Neural cell (in vitro differentiated cells): ENCODE measurements at regions not wholly inside any gene's neighbourhood (a gene's known extent, or its start where the extent isn't known, plus 50 kb on each side); places are given as distances from the start of the nearest gene placed in this dataset.

Experiments
- H2AFZ ChIP-seq: fragments of 200-600, 300-800 bp; sonication (generic), shearing (Covaris generic); 2 replicates; pipeline ENCODE4 v1.6.0; 2014; ENCODE audit warnings: low read depth, mild to moderate bottlenecking, antibody characterized with exemption, low read length, moderate library complexity
- H3F3A ChIP-seq: fragments of 200-600 bp; shearing (Covaris generic); 2 replicates; pipeline ENCODE4 v1.6.1; 2016; ENCODE audit warnings: mild to moderate bottlenecking, moderate library complexity, mixed read lengths, antibody characterized with exemption, low read length; ENCODE audit not compliant: insufficient read depth, poor library complexity, severe bottlenecking
- H3K27ac ChIP-seq: fragments of 200-600, 300-800 bp; sonication (generic), shearing (Covaris generic); 2 replicates; pipeline ENCODE4 v1.5.1; 2014; ENCODE audit warnings: mild to moderate bottlenecking, low read length, moderate library complexity
- H3K27me3 ChIP-seq: fragments of 300-800, 200-600 bp; sonication (generic), shearing (Covaris generic); 2 replicates; pipeline ENCODE4 v1.6.0; 2014; ENCODE audit warnings: mild to moderate bottlenecking, low read depth, low read length, moderate library complexity; ENCODE audit not compliant: insufficient read depth
- H3K36me3 ChIP-seq: fragments of 300-800, 200-600 bp; sonication (generic), shearing (Covaris generic); 2 replicates; pipeline ENCODE4 v1.5.1; 2014; ENCODE audit warnings: mild to moderate bottlenecking, antibody characterized with exemption, low read length, moderate library complexity; ENCODE audit not compliant: insufficient read depth
- H3K4me2 ChIP-seq: fragments of 300-800, 200-600 bp; sonication (generic), shearing (Covaris generic); 2 replicates; pipeline ENCODE4 v1.6.0; 2014; ENCODE audit warnings: mild to moderate bottlenecking, low read length
- H3K4me3 ChIP-seq: fragments of 300-800, 200-600 bp; sonication (generic), shearing (Covaris generic); 2 replicates; pipeline ENCODE4 v1.5.1; 2014; ENCODE audit warnings: mild to moderate bottlenecking, low read length, moderate library complexity
- H3K79me2 ChIP-seq: fragments of 200-600 bp; shearing (Covaris generic); replicated peaks from 2 replicates; pipeline ENCODE4 v1.6.0; 2014; ENCODE audit warnings: mild to moderate bottlenecking, low read length, moderate library complexity; ENCODE audit not compliant: insufficient read depth
- H3K9ac ChIP-seq: fragments of 300-800, 200-600 bp; sonication (generic), shearing (Covaris generic); 2 replicates; pipeline ENCODE4 v1.6.1; 2016; ENCODE audit warnings: mild to moderate bottlenecking, low read length, mixed read lengths
- H3K9me2 ChIP-seq: fragments of 200-600 bp; shearing (Covaris generic); 2 replicates; pipeline ENCODE4 v1.6.1; 2016; ENCODE audit warnings: mild to moderate bottlenecking, low read length, mixed read lengths; ENCODE audit not compliant: insufficient read depth
- H3K9me3 ChIP-seq: fragments of 200-600, 300-800 bp; sonication (generic), shearing (Covaris generic); 2 replicates; pipeline ENCODE4 v1.6.1; 2016; ENCODE audit warnings: mild to moderate bottlenecking, mixed run types, low read length, moderate library complexity, mixed read lengths
- H4K20me1 ChIP-seq: fragments of 200-600 bp; shearing (Covaris generic); 2 replicates; pipeline ENCODE4 v1.6.1; 2016; ENCODE audit warnings: mild to moderate bottlenecking, mixed run types; ENCODE audit not compliant: insufficient read depth
- EP300 ChIP-seq: fragments of 450-650 bp; conservative IDR thresholded peaks from 2 replicates; pipeline ENCODE4 v1.6.1; 2014; ENCODE audit warnings: antibody characterized with exemption, mild to moderate bottlenecking, moderate library complexity; ENCODE audit not compliant: poor library complexity, severe bottlenecking
- EZH2 ChIP-seq: fragments of 200-600, 300-800 bp; shearing (Covaris generic), sonication (generic); IDR thresholded peaks from 2 replicates; pipeline ENCODE4 v1.6.1; 2014; ENCODE audit warnings: antibody characterized with exemption, low read length, borderline replicate concordance, mild to moderate bottlenecking; ENCODE audit not compliant: insufficient read depth, poor library complexity, severe bottlenecking
- MXI1 ChIP-seq: fragments of 450-650 bp; conservative IDR thresholded peaks from 2 replicates; pipeline ENCODE4 v1.6.1; 2014; ENCODE audit warnings: antibody characterized with exemption, mild to moderate bottlenecking; ENCODE audit not compliant: poor library complexity, severe bottlenecking
- POLR2AphosphoS5 ChIP-seq: IDR thresholded peaks from 2 replicates; pipeline ENCODE4 v1.6.1; 2012
- RAD21 ChIP-seq: fragments of 450-650 bp; conservative IDR thresholded peaks from 2 replicates; pipeline ENCODE4 v1.6.1; 2014; ENCODE audit warnings: antibody characterized with exemption, mild to moderate bottlenecking, moderate library complexity
- SMC3 ChIP-seq: fragments of 450-650 bp; conservative IDR thresholded peaks from 2 replicates; pipeline ENCODE4 v1.6.1; 2014; ENCODE audit warnings: antibody characterized with exemption, mild to moderate bottlenecking, moderate library complexity; ENCODE audit not compliant: poor library complexity
- TAF1 ChIP-seq: IDR thresholded peaks from 2 replicates; pipeline ENCODE4 v1.6.1; 2012; ENCODE audit warnings: low read depth
- TF ChIP-seq, protein P1 (sequence below): IDR thresholded peaks from 2 replicates; pipeline ENCODE4 v1.6.1; 2012; ENCODE audit warnings: borderline replicate concordance
- TF ChIP-seq, protein P2 (sequence below): fragments of 450-650 bp; IDR thresholded peaks from 2 replicates; pipeline ENCODE4 v1.5.1; 2014; ENCODE audit warnings: antibody characterized with exemption, mild to moderate bottlenecking, moderate library complexity; ENCODE audit not compliant: poor library complexity, severe bottlenecking

- Histone ChIP-seq H3F3A (no peaks in the 10 kb centered on the region), H2AFZ (no peak overlapping the region), H3K36me3 (no peaks in the 10 kb centered on the region), H3K4me3 (no peak overlapping the region), H3K4me2 (no peak overlapping the region), H3K9ac (no peak overlapping the region), H3K9me2 (no peaks in the 10 kb centered on the region), H3K79me2 (no peaks in the 10 kb centered on the region), H3K9me3 (no peaks in the 10 kb centered on the region), H4K20me1 (no peaks in the 10 kb centered on the region), H3K27me3 (no peaks in the 10 kb centered on the region), H3K27ac (no peak overlapping the region)
- TF ChIP-seq EP300 (no peak), TAF1 (no peak), MXI1 (no peak), RAD21 (no peak), EZH2 (no peak), POLR2AphosphoS5 (no peak), SMC3 (no peak)
- TF ChIP-seq, protein P1, sequence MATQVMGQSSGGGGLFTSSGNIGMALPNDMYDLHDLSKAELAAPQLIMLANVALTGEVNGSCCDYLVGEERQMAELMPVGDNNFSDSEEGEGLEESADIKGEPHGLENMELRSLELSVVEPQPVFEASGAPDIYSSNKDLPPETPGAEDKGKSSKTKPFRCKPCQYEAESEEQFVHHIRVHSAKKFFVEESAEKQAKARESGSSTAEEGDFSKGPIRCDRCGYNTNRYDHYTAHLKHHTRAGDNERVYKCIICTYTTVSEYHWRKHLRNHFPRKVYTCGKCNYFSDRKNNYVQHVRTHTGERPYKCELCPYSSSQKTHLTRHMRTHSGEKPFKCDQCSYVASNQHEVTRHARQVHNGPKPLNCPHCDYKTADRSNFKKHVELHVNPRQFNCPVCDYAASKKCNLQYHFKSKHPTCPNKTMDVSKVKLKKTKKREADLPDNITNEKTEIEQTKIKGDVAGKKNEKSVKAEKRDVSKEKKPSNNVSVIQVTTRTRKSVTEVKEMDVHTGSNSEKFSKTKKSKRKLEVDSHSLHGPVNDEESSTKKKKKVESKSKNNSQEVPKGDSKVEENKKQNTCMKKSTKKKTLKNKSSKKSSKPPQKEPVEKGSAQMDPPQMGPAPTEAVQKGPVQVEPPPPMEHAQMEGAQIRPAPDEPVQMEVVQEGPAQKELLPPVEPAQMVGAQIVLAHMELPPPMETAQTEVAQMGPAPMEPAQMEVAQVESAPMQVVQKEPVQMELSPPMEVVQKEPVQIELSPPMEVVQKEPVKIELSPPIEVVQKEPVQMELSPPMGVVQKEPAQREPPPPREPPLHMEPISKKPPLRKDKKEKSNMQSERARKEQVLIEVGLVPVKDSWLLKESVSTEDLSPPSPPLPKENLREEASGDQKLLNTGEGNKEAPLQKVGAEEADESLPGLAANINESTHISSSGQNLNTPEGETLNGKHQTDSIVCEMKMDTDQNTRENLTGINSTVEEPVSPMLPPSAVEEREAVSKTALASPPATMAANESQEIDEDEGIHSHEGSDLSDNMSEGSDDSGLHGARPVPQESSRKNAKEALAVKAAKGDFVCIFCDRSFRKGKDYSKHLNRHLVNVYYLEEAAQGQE: no peak
- TF ChIP-seq, protein P2, sequence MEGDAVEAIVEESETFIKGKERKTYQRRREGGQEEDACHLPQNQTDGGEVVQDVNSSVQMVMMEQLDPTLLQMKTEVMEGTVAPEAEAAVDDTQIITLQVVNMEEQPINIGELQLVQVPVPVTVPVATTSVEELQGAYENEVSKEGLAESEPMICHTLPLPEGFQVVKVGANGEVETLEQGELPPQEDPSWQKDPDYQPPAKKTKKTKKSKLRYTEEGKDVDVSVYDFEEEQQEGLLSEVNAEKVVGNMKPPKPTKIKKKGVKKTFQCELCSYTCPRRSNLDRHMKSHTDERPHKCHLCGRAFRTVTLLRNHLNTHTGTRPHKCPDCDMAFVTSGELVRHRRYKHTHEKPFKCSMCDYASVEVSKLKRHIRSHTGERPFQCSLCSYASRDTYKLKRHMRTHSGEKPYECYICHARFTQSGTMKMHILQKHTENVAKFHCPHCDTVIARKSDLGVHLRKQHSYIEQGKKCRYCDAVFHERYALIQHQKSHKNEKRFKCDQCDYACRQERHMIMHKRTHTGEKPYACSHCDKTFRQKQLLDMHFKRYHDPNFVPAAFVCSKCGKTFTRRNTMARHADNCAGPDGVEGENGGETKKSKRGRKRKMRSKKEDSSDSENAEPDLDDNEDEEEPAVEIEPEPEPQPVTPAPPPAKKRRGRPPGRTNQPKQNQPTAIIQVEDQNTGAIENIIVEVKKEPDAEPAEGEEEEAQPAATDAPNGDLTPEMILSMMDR: no peak
Measured at GRCh38 chr4:65202853-65203236, 467.4 kb downstream of the EPHA5 start.

- Histone ChIP-seq H3K9me3 (no peaks in the 10 kb centered on the region), H3K27ac (no peak overlapping the region), H2AFZ (no peak overlapping the region), H3K79me2 (no peaks in the 10 kb centered on the region), H3K4me3 (no peak overlapping the region), H3K4me2 (no peak overlapping the region), H3K27me3 (no peaks in the 10 kb centered on the region), H4K20me1 (no peaks in the 10 kb centered on the region), H3F3A (no peaks in the 10 kb centered on the region), H3K9ac (no peak overlapping the region), H3K9me2 (no peaks in the 10 kb centered on the region), H3K36me3 (no peaks in the 10 kb centered on the region)
- TF ChIP-seq RAD21 (no peak), EP300 (no peak), TAF1 (no peak), MXI1 (no peak), SMC3 (no peak), POLR2AphosphoS5 (no peak), EZH2 (no peak)
- TF ChIP-seq, protein P1: no peak
Measured at GRCh38 chr4:65202165-65202852, 468.0 kb downstream of the EPHA5 start.
